IMR-90 (cell line): ENCODE measurements at regions not wholly inside any gene's neighbourhood (a gene's known extent, or its start where the extent isn't known, plus 50 kb on each side); places are given as distances from the start of the nearest gene placed in this dataset.
A peak's percentile ranks its signal among the peaks of the same experiment; 100 is the strongest.

Source experiments
- ATAC-seq: fragments of 200-7000 bp; cut with Tn5 transposase; 2 replicates; pipeline ENCODE4 v1.9.1; 2020; ENCODE audit warnings: low read depth, mild to moderate bottlenecking, moderate library complexity
- BruUV-seq: library from RNA; stranded (reverse); fragments of 400-500 nt; replicated peaks from 2 replicates; lab custom pipeline; 2021; lab: Mats Ljungman, UMichigan
- CTCF ChIA-PET: fragments of 300-600 bp; formaldehyde crosslinking; extraction: SDS; loops from one replicate; lab custom pipeline; 2021; ENCODE audit warnings: antibody characterized with exemption; lab: Yijun Ruan, JAX
- POLR2A ChIA-PET: fragments of 300-600 bp; sonication (Branson Sonifier 250); formaldehyde crosslinking; loops from one replicate; lab custom pipeline; 2022; ENCODE audit warnings: antibody characterized with exemption; ENCODE audit not compliant: unreplicated experiment; lab: Charles Lee
- DNase-seq: peaks from one replicate; pipeline ENCODE4 v3.0.0; 2013
- H2AFZ ChIP-seq: replicated peaks from 2 replicates; pipeline ENCODE3; 2013; ENCODE audit warnings: low read length, mild to moderate bottlenecking; ENCODE audit not compliant: poor library complexity
- H2AK5ac ChIP-seq: 2 replicates; pipeline ENCODE4 v1.6.1; 2013; ENCODE audit warnings: low read depth, low read length, inconsistent platforms
- H2AK9ac ChIP-seq: replicated peaks from 2 replicates; pipeline ENCODE3; 2013; ENCODE audit warnings: mild to moderate bottlenecking, low read depth, low read length, moderate library complexity; ENCODE audit not compliant: poor library complexity
- H2BK120ac ChIP-seq: 2 replicates; pipeline ENCODE4 v1.6.1; 2013; ENCODE audit warnings: low read depth, low read length, inconsistent platforms
- H2BK15ac ChIP-seq: 3 replicates; pipeline ENCODE4 v1.6.1; 2013; ENCODE audit warnings: low read depth, low read length, inconsistent platforms
- H2BK20ac ChIP-seq: 2 replicates; pipeline ENCODE4 v1.6.1; 2013; ENCODE audit warnings: low read depth, mild to moderate bottlenecking, inconsistent platforms, low read length, moderate library complexity
- H2BK5ac ChIP-seq: 2 replicates; pipeline ENCODE4 v1.6.1; 2013; ENCODE audit warnings: mild to moderate bottlenecking, low read depth, low read length, inconsistent platforms; ENCODE audit not compliant: poor library complexity, severe bottlenecking
- H3K14ac ChIP-seq: replicated peaks from 2 replicates; pipeline ENCODE4 v1.6.1; 2013; ENCODE audit warnings: low read depth, low read length, inconsistent platforms
- H3K18ac ChIP-seq: 2 replicates; pipeline ENCODE4 v1.6.1; 2013; ENCODE audit warnings: low read depth, low read length, control low read depth
- H3K23ac ChIP-seq: 2 replicates; pipeline ENCODE4 v1.6.1; 2013; ENCODE audit warnings: low read depth, low read length, inconsistent platforms
- H3K27ac ChIP-seq: 2 replicates; pipeline ENCODE4 v1.5.1; 2013; ENCODE audit warnings: mild to moderate bottlenecking, control low read depth, low read length; ENCODE audit not compliant: insufficient read depth
- H3K27me3 ChIP-seq: 2 replicates; pipeline ENCODE4 v1.6.1; 2013; ENCODE audit warnings: low read length; ENCODE audit not compliant: control insufficient read depth, insufficient read depth
- H3K36me3 ChIP-seq: 2 replicates; pipeline ENCODE4 v1.6.1; 2013; ENCODE audit warnings: low read length, mixed read lengths; ENCODE audit not compliant: control insufficient read depth, insufficient read depth
- H3K4ac ChIP-seq: 2 replicates; pipeline ENCODE4 v1.6.1; 2013; ENCODE audit warnings: low read depth, low read length, inconsistent platforms
- H3K4me1 ChIP-seq: 2 replicates; pipeline ENCODE4 v1.6.1; 2013; ENCODE audit warnings: low read length, mixed read lengths; ENCODE audit not compliant: control insufficient read depth, insufficient read depth
- H3K4me2 ChIP-seq: 2 replicates; pipeline ENCODE4 v1.6.1; 2013; ENCODE audit warnings: low read depth, mild to moderate bottlenecking, control low read depth, low read length, moderate library complexity
- H3K4me3 ChIP-seq: 2 replicates; pipeline ENCODE4 v1.5.1; 2013; ENCODE audit warnings: low read depth, mild to moderate bottlenecking, control low read depth, low read length, moderate library complexity; ENCODE audit not compliant: insufficient read depth
- H3K56ac ChIP-seq: 2 replicates; pipeline ENCODE4 v1.6.1; 2013; ENCODE audit warnings: low read length, inconsistent platforms; ENCODE audit not compliant: insufficient read depth; ENCODE audit errors: extremely low read depth
- H3K79me1 ChIP-seq, 2 experiments: 2 replicates each; pipeline ENCODE4 v1.6.1; 2013; ENCODE audit warnings: low read length in 2 of 2, inconsistent platforms in 1 of 2, low read depth in 1 of 2
- H3K9ac ChIP-seq: 2 replicates; pipeline ENCODE4 v1.6.1; 2013; ENCODE audit warnings: low read depth, low read length, control low read depth
- H3K9me1 ChIP-seq: 2 replicates; pipeline ENCODE4 v1.6.1; 2013; ENCODE audit warnings: low read length, inconsistent platforms; ENCODE audit not compliant: insufficient read depth
- H3K9me3 ChIP-seq: 2 replicates; pipeline ENCODE4 v1.6.1; 2013; ENCODE audit warnings: low read length; ENCODE audit not compliant: control insufficient read depth, insufficient read depth
- H4K20me1 ChIP-seq: 2 replicates; pipeline ENCODE4 v1.6.1; 2013; ENCODE audit warnings: low read length, inconsistent platforms; ENCODE audit not compliant: insufficient read depth
- H4K5ac ChIP-seq: 2 replicates; pipeline ENCODE4 v1.6.1; 2013; ENCODE audit warnings: mild to moderate bottlenecking, low read depth, low read length, control low read depth
- H4K8ac ChIP-seq, 2 experiments: 2 replicates each; pipeline ENCODE4 v1.6.1; 2013; ENCODE audit warnings: low read depth in 2 of 2, low read length in 2 of 2, control low read depth in 1 of 2, inconsistent platforms in 1 of 2
- H4K91ac ChIP-seq: 2 replicates; pipeline ENCODE4 v1.6.1; 2013; ENCODE audit warnings: low read depth, low read length, inconsistent platforms; ENCODE audit not compliant: insufficient read depth
- MAFK ChIP-seq: IDR thresholded peaks from 2 replicates; pipeline ENCODE4 v1.6.1; 2012; ENCODE audit warnings: low read depth, low read length, improper control_type of control experiment
- WGBS, 2 experiments: methylation state at CpG; one replicate each; pipeline versions ENCODE4 v1.1.5 to v1.1.7; 2013; ENCODE audit warnings: missing lambda C conversion rate in 2 of 2; ENCODE audit not compliant: insufficient read length in 1 of 2; ENCODE audit errors: extremely low coverage in 2 of 2; 5-methylcytosine and 5-hydroxymethylcytosine counted together
- dilution Hi-C: fragments of 300-500 bp; cut with HindIII; formaldehyde crosslinking; loops from one replicate; pipeline ENCODE4 v1.14.3; 2018; ENCODE audit warnings: low sequenced_read_pairs; ENCODE audit not compliant: unreplicated experiment
- in situ Hi-C: fragments of 300-500 bp; cut with MboI; formaldehyde crosslinking; loops from 3 replicates; pipeline ENCODE4 v1.14.3; 2019; ENCODE audit warnings: low sequenced_read_pairs, inconsistent platforms, mixed read lengths
- intact Hi-C: fragments of 100-400 bp; cut with micrococcal nuclease; formaldehyde crosslinking; loops from 2 replicates; pipeline ENCODE4 v1.10.0; 2022
- TF ChIP-seq, protein P1 (sequence below): fragments of 150-350 bp; IDR thresholded peaks from 2 replicates; pipeline ENCODE4 v1.6.1; 2017; ENCODE audit warnings: mild to moderate bottlenecking, antibody characterized with exemption, low read length, low read depth

DNA sequence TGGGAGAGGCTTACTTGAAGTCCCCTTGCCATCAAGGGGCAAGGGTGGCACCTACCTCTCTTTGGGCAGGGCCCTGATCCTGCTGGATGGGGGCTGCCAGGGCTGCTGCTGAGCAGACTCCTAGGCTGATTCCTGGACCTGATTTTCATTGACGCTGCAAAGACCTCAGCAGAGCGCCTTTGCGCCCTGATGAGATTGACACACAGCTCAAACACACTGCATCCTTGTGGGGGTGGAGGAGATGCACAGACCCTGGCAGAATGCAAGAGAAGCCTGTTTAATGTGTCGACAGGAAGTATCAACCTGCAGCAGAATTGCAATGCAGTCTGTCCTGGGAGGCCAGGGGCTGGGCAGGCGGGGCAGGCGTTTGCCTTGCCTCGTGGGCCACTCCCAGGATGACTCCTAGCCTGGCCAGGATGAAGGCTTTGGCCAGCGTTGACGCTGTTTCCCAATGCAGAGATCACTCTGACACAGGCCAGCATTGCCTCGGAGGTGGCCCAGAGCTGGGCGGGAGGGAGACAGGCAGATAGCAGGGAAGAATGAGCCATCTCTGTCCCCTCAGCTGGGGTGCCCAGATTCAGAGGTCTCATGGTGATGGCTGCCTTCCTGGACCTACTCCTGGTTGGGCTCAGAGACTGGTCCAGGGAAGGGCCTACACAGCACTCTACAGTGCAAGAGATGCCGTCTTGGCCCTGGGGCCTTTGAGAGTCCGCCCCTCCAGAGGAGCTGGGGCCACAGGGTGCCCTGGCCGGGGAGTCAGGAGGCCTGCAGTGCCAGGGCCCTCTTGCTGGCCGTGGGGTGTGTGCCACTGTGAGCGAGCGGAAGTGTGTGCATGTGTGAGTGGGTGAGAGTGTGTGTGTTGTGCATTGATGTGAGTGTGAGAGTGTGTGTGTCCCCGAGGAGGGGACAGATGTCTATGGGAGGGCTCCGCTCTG is 108.3 kb downstream of the KIF26A start:
- Histone ChIP-seq H4K5ac (no peak overlapping the region), H2AK5ac (no peak overlapping the region), H3K4me3 (no peak overlapping the region), H3K9me1 (no peaks in the 10 kb centered on the region), H3K56ac (no peak overlapping the region), H3K4me2 (no peak overlapping the region), H2AK9ac (no peak overlapping the region), H3K4ac (no peak overlapping the region), H3K4me1 (no peaks in the 10 kb centered on the region), H2BK5ac (no peak overlapping the region), H2BK20ac (no peak overlapping the region), H3K14ac (no peak overlapping the region), H3K27me3 (no peaks in the 10 kb centered on the region), H2BK120ac (no peak overlapping the region), H3K9ac (no peak overlapping the region), H3K18ac (no peak overlapping the region), H3K9me3 (peaks cover 50% of the 10 kb centered on the region), H3K23ac (no peak overlapping the region), H2AFZ (peak overlapping the region; percentile 32), H4K8ac (no peak overlapping the region), H4K91ac (no peak overlapping the region), H3K27ac (no peak overlapping the region), H2BK15ac (no peak overlapping the region), H4K20me1 (no peaks in the 10 kb centered on the region), H3K36me3 (no peaks in the 10 kb centered on the region), H3K79me1 (no peaks in the 10 kb centered on the region)
- DNase-seq (no peak), ATAC-seq (no peak)
- no peak for TF ChIP-seq MAFK
- TF ChIP-seq, protein P1, sequence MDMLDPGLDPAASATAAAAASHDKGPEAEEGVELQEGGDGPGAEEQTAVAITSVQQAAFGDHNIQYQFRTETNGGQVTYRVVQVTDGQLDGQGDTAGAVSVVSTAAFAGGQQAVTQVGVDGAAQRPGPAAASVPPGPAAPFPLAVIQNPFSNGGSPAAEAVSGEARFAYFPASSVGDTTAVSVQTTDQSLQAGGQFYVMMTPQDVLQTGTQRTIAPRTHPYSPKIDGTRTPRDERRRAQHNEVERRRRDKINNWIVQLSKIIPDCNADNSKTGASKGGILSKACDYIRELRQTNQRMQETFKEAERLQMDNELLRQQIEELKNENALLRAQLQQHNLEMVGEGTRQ: no peak
- in situ Hi-C loops (no loop called here), intact Hi-C loops (no loop called here), dilution Hi-C loops (no loop called here)
- ChIA-PET CTCF (no interaction called here), POLR2A (no interaction called here)
- no TSS peak for BruUV-seq
- WGBS, 2 experiments: 63% methylated on average over 9 of the region's 19 CpGs; no CpG with 5 or more reads in 1 of the 2 experiments
